Ascending aorta (tissue), 2 donors: ENCODE measurements at regions not wholly inside any gene's neighbourhood (a gene's known extent, or its start where the extent isn't known, plus 50 kb on each side); places are given as distances from the start of the nearest gene placed in this dataset.

Source experiments
- DNase-seq, 2 donors: peaks; one replicate each; pipeline ENCODE4 v3.0.0-alpha.2; 2019; ENCODE audit warnings: low spot score in 2 of 2
- H3K27ac ChIP-seq, 2 donors: fragments of 200-600 bp; sonication (generic); one replicate each; pipeline ENCODE4 v1.5.1; 2016 to 2017; ENCODE audit warnings: mild to moderate bottlenecking in 1 of 2
- H3K27me3 ChIP-seq: fragments of 200-600 bp; sonication (generic); one replicate; pipeline ENCODE4 v1.5.1; 2017
- H3K36me3 ChIP-seq, 2 donors: fragments of 200-600 bp; sonication (generic); one replicate each; pipeline ENCODE4 v1.5.1; 2016
- H3K4me1 ChIP-seq, 2 donors: fragments of 200-600 bp; sonication (generic); one replicate each; pipeline ENCODE4 v1.5.1; 2016 to 2017; ENCODE audit warnings: mild to moderate bottlenecking in 1 of 2
- H3K4me3 ChIP-seq, 2 donors: fragments of 200-600 bp; sonication (generic); one replicate each; pipeline ENCODE4 v1.5.1; 2016 to 2017; ENCODE audit warnings: mild to moderate bottlenecking in 1 of 2
- H3K9me3 ChIP-seq, 2 donors: fragments of 200-600 bp; sonication (generic); one replicate each; pipeline ENCODE4 v1.5.1; 2016
- CTCF ChIP-seq, 3 experiments: fragments of 200-600 bp in 2 of 3; fragments of 450-650 bp in 1 of 3; sonication (generic) in 2 of 3; IDR thresholded peaks; one replicate each; pipeline ENCODE4 v1.5.1; 2016 to 2019; ENCODE audit warnings: antibody characterized with exemption in 3 of 3, mild to moderate bottlenecking in 1 of 3, moderate library complexity in 1 of 3
- intact Hi-C: fragments of 100-400 bp; cut with DNase I; formaldehyde crosslinking; loops from one replicate; pipeline ENCODE4 v1.15.1; 2023

GRCh38 chr5:167821151-167821550 lies 470.3 kb upstream of the WWC1 start:
- Histone ChIP-seq H3K27me3 (no peaks in the 10 kb centered on the region), H3K4me1 (no peaks in the 10 kb centered on the region), H3K9me3 (no peaks in the 10 kb centered on the region), H3K4me3 (no peak overlapping the region), H3K27ac (no peak overlapping the region), H3K36me3 (no peaks in the 10 kb centered on the region)
- no peak for DNase-seq
- intact Hi-C loops: no loop called here
- no peak for TF ChIP-seq CTCF (IDR thresholded peaks at IDR 0.05)

DNA sequence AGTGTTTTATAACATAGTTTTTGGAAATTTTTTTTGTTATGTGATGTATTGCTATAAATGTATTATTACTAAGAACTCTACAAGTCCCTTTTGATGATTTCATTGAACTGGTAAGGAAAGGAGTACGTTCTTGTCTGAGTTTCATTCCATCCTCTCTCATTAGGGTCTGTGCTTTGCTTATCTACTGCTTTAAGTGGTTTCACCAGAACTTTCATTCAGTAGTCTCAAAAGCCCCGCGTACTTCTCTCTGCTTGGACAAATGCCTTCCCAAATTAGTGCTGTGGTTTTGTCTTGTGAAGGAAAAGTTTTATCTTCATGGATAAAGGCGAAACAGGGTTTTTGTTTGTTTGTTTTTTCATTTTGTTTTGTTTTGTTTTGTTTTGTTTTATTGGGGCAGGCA lies 469.8 kb upstream of the WWC1 start:
- no peak overlapping the region for H3K4me3 ChIP-seq
- no peak for DNase-seq
- no peaks in the 10 kb centered on the region for H3K27me3 ChIP-seq
- H3K9me3 ChIP-seq: no peaks in the 10 kb centered on the region
- TF ChIP-seq CTCF (IDR thresholded peaks at IDR 0.05): no peak
- H3K36me3 ChIP-seq: no peaks in the 10 kb centered on the region
- H3K27ac ChIP-seq: no peak overlapping the region
- H3K4me1 ChIP-seq: no peaks in the 10 kb centered on the region
- intact Hi-C loops: no loop called here

GRCh38 chr5:167822241-167822640 lies 469.2 kb upstream of the WWC1 start:
- no peak for DNase-seq
- no peaks in the 10 kb centered on the region for H3K9me3 ChIP-seq
- no peak overlapping the region for H3K27ac ChIP-seq
- intact Hi-C loops: no loop called here
- H3K4me1 ChIP-seq: no peaks in the 10 kb centered on the region
- H3K36me3 ChIP-seq: no peaks in the 10 kb centered on the region
- H3K27me3 ChIP-seq: no peaks in the 10 kb centered on the region
- TF ChIP-seq CTCF (IDR thresholded peaks at IDR 0.05): no peak
- no peak overlapping the region for H3K4me3 ChIP-seq

DNA sequence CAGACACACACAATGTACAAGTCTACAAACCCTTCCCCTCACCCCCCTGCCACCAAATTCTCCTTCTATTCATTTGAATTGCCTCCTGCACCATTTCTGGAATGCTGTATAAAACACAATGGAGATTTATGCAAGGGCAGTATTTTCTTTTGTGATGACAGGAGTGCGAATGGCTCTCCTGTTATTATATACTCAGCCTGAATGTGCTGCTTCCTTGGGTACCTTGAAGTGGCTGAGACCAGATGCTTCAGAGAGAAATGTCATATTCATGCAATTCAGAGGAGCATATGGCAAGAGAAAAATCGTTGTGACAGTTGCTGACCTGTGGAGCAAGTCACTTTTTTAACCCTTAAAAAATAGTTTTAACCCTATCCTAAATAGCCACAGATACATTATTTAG lies 468.0 kb upstream of the WWC1 start:
- no peak for DNase-seq
- no peak overlapping the region for H3K4me3 ChIP-seq
- H3K36me3 ChIP-seq: no peaks in the 10 kb centered on the region
- no peak for TF ChIP-seq CTCF (IDR thresholded peaks at IDR 0.05)
- no peak overlapping the region for H3K27ac ChIP-seq
- H3K27me3 ChIP-seq: no peaks in the 10 kb centered on the region
- H3K9me3 ChIP-seq: no peaks in the 10 kb centered on the region
- intact Hi-C loops: no loop called here
- no peaks in the 10 kb centered on the region for H3K4me1 ChIP-seq

DNA sequence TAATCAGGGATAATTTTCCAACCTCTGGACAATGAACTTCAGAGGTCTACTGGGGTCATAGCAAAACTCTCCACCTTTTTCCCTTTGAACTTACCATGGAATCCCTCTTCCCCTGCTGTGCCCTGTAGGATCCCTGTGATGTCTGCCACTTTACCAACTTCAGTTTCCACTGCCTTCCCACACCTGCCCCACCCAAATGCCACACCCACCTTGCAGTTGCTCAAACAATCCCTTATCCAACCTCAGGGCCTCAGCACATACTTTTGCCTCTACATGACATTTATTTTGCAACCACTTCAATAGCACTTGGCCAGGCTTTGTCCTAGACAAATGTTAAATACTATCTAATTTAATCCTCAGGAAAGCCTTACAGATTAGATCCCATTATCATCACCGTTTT lies 463.7 kb upstream of the WWC1 start:
- H3K9me3 ChIP-seq: no peaks in the 10 kb centered on the region
- H3K27ac ChIP-seq: no peak overlapping the region
- DNase-seq: no peak
- H3K27me3 ChIP-seq: no peaks in the 10 kb centered on the region
- TF ChIP-seq CTCF (IDR thresholded peaks at IDR 0.05): no peak
- H3K4me3 ChIP-seq: no peak overlapping the region
- H3K4me1 ChIP-seq: no peaks in the 10 kb centered on the region
- intact Hi-C loops: no loop called here
- H3K36me3 ChIP-seq: no peaks in the 10 kb centered on the region

DNA sequence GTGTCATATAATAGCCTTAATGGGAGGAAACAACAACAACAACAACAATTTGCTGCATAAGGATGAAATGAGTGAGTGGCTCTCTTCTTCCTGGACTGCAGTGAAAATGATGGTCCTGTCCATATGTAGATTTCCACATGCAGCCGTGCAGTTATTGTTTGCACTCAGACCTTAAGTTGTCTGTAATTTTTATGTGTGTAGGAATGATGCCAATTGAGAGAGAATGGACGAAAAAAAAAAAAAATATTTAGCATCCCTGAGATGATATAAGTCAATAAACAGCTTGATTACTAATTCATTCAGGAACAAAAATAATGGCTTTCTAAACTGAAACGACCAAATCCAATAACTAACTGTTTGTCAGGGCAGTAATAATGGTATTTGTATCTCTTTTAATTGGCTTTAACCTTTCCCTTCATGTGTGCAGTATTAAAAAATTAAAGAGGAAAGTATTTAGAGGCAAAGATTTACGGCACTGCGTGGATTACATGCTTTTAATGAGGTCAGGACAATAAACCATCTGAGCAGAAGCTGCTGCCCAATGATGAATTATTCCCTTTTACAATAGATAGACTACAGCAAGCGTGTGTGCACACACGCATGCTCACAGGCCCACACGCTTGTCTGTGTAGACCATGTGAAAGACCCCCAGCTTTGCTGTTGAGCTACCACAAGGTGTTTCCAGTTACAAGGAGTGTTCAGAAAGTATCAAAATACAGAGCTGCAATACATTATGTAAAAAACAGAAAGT lies 459.5 kb upstream of the WWC1 start:
- Histone ChIP-seq H3K27ac (no peak overlapping the region), H3K9me3 (no peaks in the 10 kb centered on the region), H3K4me1 (no peaks in the 10 kb centered on the region), H3K36me3 (no peaks in the 10 kb centered on the region), H3K4me3 (no peak overlapping the region), H3K27me3 (no peaks in the 10 kb centered on the region)
- no peak for DNase-seq
- no peak for TF ChIP-seq CTCF (IDR thresholded peaks at IDR 0.05)
- intact Hi-C loops: no loop called here
